ENCODE measurements at regions not wholly inside any gene's neighbourhood (a gene's known extent, or its start where the extent isn't known, plus 50 kb on each side); places are given as distances from the start of the nearest gene placed in this dataset.

DNA sequence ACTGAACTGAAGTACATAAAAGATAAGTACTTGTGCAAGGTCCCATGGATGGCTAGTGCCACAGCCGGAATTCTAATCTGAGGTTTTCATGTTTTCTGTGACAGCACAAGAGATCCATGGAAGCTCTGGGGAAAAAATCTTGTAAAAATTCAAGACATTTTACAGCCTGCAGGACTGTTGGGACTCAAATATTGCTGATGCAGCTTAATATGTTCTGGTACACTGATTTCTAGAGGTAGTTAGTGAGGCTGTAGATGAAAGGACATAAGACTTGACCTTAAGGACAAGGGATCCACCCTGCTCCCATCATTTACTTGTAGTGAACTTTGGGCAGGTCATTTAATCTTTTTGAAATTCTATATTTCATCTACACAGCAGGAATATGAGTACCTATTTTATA is 390.4 kb downstream of the TLE4 start:
- H3K27ac ChIP-seq: no peak overlapping the region
- CTCF ChIA-PET: no interaction called here
- TF ChIP-seq CTCF (conservative IDR thresholded peaks at IDR 0.05; ENCODE audit: low read depth): no peak
- POLR2A ChIA-PET (ENCODE audit: low non-redundant PET): no interaction called here
- DNase-seq (ENCODE audit: low spot score): no peak

DNA sequence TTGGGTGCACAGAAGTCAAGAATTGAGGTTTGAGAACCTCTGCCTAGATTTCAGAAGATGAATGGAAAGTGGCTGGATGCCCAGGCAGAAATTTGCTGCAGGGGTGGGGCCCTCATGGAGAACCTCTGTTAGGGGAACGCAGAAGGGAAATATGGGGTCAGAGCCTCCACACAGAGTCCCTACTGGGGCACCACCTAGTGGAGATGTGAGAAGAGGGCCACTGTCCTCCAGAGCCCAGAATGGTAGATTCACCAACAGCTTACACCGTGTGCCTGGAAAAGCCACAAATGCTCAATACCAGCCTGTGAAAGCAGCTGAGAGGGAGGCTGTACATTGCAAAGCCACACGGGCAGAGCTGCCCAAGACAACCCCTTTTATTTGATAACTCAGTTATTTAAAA is 383.5 kb downstream of the TLE4 start:
- POLR2A ChIA-PET (ENCODE audit: low non-redundant PET): no interaction called here
- no peak for TF ChIP-seq CTCF (conservative IDR thresholded peaks at IDR 0.05; ENCODE audit: low read depth)
- CTCF ChIA-PET: interaction anchor here (0.6 kb wide), 1 partner anchor 137 kb away, joined by 4 read pairs; no protein-coding TSS in a partner anchor
- H3K27ac ChIP-seq: no peak overlapping the region
- DNase-seq (ENCODE audit: low spot score): no peak

- DNase-seq (ENCODE audit: low spot score): no peak
- TF ChIP-seq CTCF (conservative IDR thresholded peaks at IDR 0.05; ENCODE audit: low read depth): no peak
- H3K27ac ChIP-seq: no peak overlapping the region
- ChIA-PET CTCF (no interaction called here), POLR2A (ENCODE audit: low non-redundant PET) (no interaction called here)
Measured at GRCh38 chr9:79953908-79954307, 382.1 kb downstream of the TLE4 start.

- no peak for DNase-seq (ENCODE audit: low spot score)
- H3K27ac ChIP-seq: no peak overlapping the region
- TF ChIP-seq CTCF (conservative IDR thresholded peaks at IDR 0.05; ENCODE audit: low read depth): no peak
- ChIA-PET POLR2A (ENCODE audit: low non-redundant PET) (no interaction called here), CTCF (no interaction called here)
Measured at GRCh38 chr9:79952401-79952800, 380.6 kb downstream of the TLE4 start.

DNA sequence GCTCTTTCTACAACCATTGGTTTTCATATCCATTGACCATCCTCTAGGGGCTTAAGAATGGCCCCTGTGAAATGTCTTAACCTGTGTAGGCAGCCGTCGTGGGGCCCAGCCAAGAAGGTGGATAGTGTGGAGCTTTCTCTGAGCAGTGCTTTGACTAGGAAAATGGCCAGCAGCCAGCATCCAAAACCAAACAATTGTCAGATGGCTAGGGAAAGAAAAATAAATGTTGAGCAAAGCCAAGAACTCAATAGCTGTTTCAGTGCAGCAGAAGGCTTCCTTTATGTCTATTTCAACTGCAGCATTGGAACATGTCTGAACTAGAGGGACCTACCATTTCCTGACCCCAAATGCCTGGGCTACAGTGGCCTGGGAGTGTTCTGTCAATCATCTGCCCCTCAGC is 374.9 kb downstream of the TLE4 start:
- no peak for DNase-seq (ENCODE audit: low spot score)
- ChIA-PET CTCF (no interaction called here), POLR2A (ENCODE audit: low non-redundant PET) (no interaction called here)
- TF ChIP-seq CTCF (conservative IDR thresholded peaks at IDR 0.05; ENCODE audit: low read depth): no peak
- no peak overlapping the region for H3K27ac ChIP-seq

- POLR2A ChIA-PET (ENCODE audit: low non-redundant PET): no interaction called here
- TF ChIP-seq CTCF (conservative IDR thresholded peaks at IDR 0.05; ENCODE audit: low read depth): no peak
- CTCF ChIA-PET: no interaction called here
- no peak overlapping the region for H3K27ac ChIP-seq
- no peak for DNase-seq (ENCODE audit: low spot score)
Measured at GRCh38 chr9:79945495-79945894, 373.7 kb downstream of the TLE4 start.

GRCh38 chr9:79945016-79945415 is 373.3 kb downstream of the TLE4 start:
- TF ChIP-seq CTCF (conservative IDR thresholded peaks at IDR 0.05; ENCODE audit: low read depth): no peak; the same call in 1 of the 2 replicates
- no peak overlapping the region for H3K27ac ChIP-seq
- CTCF ChIA-PET: no interaction called here
- DNase-seq (ENCODE audit: low spot score): no peak
- POLR2A ChIA-PET (ENCODE audit: low non-redundant PET): no interaction called here
